GM21367 (cell line): ENCODE measurements at regions not wholly inside any gene's neighbourhood (a gene's known extent, or its start where the extent isn't known, plus 50 kb on each side); places are given as distances from the start of the nearest gene placed in this dataset.

Source experiments
- ATAC-seq: cut with Tn5 transposase; IDR thresholded peaks from one replicate; pipeline ENCODE4 v1.9.1; 2021; ENCODE audit not compliant: unreplicated experiment

DNA sequence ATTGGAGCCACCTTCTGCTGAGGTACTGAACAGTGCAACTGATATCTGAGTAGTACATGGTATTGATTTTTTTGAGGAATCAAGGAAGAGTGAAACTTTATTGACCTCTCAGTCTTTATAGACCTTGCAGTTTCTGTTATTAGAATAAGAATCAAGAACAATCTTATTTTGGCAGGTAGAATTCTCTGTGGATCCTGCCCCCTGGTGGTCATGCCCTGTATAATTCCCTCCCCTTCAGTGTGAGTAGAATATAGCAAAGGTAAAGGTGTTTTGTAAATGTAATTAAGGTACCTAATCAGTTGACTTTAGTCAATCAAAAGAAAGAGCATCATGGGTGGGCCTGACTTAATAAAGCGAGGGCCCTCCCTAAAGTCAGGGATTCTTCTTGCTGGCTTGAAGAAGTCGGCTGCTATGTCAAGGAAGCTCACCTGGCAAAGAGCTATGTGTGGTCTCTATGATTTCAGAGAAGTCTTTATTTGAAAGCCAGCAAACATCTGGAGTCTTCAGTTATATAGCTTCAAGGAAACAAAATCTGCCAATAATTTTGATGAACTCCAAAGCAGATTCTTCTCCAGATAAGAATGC is 142.8 kb downstream of the LSM5 start:
- peak; percentile 87 for ATAC-seq

DNA sequence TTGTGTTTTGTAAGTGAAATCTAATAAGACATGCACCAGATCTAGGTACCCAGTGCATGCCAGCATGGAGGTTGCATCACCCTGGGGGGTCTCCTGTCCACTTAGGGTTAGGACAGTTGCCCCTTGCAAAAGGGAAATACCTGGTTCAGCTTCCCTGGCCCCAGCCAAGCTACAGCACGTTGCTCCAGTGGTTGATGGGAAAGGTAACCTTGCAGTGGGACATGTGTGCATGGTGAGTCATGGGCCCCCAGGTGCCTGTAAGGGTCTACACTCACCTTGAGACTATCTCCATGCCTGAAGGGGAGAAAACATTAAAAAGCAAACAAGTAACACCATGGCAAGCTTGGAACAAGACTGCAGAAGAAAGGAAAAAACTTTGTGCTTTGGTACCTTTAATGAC is 143.9 kb downstream of the LSM5 start:
- ATAC-seq: no peak

GRCh38 chr7:32336726-32337125 is 153.5 kb downstream of the LSM5 start:
- ATAC-seq: no peak

DNA sequence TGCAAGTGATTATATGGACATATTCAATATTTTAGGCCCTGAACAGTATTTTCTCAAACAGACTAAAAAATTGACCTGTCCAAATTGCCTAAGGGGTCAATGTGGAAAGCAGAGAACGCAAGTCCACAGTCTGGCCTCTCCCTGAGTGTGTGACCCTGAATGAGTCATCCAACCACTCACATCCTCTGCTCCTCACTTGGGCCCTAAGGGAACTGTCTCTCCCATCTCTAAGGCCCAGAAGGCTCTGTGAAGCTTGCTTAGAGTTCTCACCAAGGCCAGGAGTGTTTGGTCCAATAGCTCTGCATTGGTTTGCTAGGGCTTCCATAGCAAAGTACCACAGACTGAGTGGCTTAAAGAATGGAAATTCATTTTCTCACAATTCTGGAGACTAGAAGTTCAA is 155.1 kb downstream of the LSM5 start:
- no peak for ATAC-seq

DNA sequence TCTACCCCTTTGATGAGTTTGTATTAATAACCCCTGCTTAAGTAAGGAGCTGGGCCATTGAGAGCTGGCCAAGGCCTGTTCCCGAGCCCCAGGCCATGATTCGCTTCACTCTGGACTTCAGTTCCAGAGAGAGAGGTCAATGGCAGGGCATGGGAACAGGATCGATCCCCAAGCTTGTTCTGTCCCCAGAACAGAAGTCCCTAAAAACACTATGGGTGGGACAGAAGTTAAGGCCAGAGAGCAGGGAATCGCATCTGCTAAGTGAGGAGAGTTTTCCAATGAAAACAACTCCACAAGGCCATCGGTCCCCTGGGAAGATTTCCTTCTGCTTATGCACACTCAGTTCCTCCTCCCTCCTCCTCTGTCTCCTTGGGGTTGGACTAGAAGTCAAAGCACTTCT is 159.6 kb downstream of the LSM5 start:
- no peak for ATAC-seq

DNA sequence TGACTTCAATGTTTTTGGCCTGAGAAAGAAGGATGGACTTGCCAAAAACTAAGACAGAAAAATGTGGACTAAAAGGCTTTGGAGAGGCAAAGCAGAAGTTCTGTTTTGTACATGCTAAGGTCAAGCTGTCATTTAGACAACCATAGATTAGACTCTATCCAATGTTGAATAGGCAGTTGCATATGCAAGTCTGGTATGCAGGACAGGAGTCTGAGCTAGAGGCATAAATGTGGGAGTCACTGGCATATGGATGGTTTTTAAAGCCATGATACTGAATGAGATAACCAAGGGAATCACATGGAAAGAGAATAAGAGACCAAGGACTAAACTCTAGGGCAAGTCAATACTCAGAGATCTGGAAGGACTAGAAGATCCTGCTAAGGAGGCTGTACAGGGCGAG is 164.1 kb downstream of the LSM5 start:
- ATAC-seq: no peak

DNA sequence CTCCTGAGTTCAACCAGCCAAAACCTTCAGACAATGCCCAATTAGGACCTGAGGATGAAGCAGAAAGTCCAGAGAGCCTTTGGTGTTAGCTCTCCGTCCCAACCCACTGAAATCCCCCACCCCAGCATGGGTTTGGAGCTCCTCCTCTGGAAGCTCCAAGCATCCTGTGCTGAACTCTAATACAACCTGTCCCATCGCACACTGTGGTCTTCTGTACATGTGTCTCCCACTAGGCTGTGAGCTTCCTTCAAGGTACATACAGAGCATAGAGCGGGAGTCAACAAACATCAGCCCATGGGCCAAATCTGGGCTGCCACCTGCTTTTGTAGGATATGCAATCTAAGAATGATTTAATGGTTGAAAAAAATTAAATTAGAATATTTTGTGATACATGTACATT is 166.5 kb downstream of the LSM5 start:
- no peak for ATAC-seq

GRCh38 chr7:32319012-32319382 is 171.2 kb downstream of the LSM5 start:
- ATAC-seq: no peak

DNA sequence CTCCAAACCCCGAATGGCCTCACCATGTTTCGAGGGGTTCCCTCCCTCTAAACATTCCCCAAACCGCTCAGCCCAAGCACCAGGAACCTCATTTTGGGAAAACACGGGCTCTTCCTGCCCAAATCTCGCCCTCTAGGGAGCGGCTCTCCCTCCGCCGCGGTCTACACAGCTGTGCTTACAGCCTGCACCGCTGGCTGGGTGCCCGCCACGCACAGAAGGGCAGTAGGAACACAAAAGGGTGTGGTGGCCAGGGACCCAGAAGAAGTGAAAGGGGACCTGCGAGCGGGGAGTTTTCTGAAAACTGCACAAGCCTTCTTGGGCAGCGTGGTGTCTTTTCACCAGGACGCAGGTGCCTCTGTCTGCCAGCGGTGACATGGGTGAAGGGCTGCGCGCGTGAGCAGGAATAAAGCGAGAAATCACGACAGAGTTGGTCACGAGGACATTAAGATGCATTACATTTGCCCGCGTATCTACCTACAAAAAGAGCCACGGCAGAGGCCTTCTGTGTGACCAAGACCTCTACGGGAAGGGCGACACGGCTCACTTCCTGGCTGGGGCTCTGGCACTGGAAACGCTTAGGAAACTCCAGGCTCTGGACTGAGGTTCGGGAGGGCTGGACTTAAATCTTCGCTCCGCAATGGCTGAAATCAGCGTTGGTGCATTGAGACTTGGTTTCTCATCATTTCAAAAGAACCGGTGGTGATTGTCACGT is 171.7 kb downstream of the LSM5 start:
- no peak for ATAC-seq

DNA sequence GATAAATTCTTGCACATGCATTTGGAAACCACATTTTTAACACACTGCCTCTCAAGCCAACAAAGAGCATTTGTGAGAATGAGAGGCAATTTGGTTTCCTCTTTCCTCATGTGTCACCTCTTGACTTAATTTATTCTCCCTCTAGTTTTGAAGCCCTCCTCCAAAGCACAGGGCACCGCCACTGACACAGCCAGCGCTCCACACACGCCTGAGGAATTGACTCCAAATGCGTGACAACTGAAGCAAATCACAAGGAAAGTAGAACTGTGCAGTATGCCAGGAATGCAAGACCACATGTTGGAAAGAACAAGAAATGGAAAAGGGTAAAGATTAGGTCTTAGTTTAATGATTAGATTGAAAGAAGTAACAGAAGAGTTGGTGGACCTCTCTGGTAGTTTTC is 173.3 kb downstream of the LSM5 start:
- ATAC-seq: no peak

GRCh38 chr7:32314761-32315160 is 175.4 kb downstream of the LSM5 start:
- no peak for ATAC-seq

GRCh38 chr7:32301427-32301826 is 188.8 kb downstream of the LSM5 start:
- no peak for ATAC-seq

GRCh38 chr7:32299133-32299702 is 191.0 kb downstream of the LSM5 start:
- no peak for ATAC-seq

- no peak for ATAC-seq
These were observed 191.6 kb downstream of the LSM5 start for GRCh38 chr7:32298408-32299132.

- no peak for ATAC-seq
These were observed 196.3 kb downstream of the LSM5 start for GRCh38 chr7:32293833-32294232.

DNA sequence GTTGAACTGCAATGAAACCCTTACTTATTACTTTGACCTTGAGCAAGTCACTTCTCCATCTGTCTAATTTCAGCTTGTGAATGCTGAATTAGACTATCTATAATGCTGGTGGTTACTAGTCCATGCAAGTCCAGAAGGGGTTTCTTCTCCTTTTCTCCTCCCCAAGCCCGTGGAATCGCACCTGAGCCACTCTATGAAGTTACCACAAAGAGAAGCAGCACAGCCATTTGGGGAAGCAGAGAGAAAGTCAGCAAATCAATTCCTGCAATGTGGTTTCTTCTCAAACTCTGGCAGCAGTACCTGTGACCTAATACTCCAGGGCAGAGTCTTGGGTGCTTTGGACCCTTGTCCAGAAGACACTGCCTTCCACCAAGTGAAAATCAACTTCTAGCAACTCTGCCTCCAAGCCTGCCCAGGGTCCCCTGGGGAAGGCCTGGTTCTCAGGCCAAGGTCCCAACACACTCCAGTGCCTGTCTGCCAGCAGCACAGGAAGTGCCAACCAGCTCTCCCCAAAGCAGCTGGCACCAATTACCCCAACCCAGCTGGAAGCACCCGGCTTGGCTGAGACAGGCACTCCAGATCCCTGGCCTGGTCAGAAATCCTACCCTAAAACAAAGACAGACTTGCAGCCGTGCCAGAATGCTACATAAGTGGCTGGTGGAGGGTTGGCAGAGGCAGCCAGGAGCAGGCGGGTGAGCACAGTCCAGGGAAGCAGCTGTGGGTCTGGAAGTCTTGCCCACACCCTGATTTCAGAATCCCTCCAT is 200.3 kb downstream of the LSM5 start:
- ATAC-seq: no peak

GRCh38 chr7:32285698-32286097 is 204.5 kb downstream of the LSM5 start:
- ATAC-seq: no peak

- ATAC-seq: no peak
These were observed 206.6 kb downstream of the LSM5 start for GRCh38 chr7:32283546-32283945.

DNA sequence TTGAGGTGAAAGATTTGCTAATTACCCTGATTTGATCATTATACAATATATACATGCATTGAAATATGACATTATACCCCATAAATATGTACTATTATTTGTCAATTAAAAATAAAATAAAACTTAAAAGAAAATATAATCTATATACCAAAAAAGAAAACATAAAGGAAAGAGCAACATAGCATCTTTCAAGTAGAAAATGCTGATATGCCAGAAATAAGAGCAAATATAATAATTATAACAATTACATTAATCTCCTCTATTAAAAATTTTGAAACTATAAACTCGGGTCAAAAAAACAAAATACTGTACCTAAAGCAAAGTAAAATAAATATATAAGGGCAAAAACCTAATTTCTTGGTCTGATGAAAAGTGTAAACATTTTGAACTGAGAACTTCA is 209.3 kb upstream of the PDE1C start:
- no peak for ATAC-seq

- ATAC-seq: peak; percentile 69
These were observed 205.2 kb upstream of the PDE1C start for GRCh38 chr7:32275216-32276009.

DNA sequence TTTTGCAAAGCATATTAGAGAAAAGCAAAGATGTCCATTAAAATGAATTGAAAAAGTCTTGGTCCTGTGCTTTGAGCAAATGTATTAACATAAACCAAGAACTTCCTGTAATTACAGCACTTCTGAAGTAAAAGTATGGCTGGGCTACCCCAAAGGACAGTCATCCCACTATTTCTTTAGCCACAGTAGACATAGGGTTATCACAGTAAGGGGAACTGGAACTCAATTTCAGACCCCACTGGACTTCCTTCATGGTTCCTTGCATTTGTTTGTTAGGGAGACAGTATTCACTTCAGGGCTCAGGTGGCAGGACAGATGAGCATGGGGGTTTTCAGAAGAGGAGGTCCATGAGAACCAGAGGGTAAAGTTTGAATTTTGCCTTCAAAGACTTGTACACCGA is 203.1 kb upstream of the PDE1C start:
- no peak for ATAC-seq
